ENCODE measurements at regions not wholly inside any gene's neighbourhood (a gene's known extent, or its start where the extent isn't known, plus 50 kb on each side); places are given as distances from the start of the nearest gene placed in this dataset.

GRCh38 chr2:191778041-191778440 is 68.8 kb downstream of the CAVIN2 start:
- FAIRE-seq (no peak), DNase-seq (no peak), ATAC-seq (no peak)
- TF ChIP-seq, protein P1, sequence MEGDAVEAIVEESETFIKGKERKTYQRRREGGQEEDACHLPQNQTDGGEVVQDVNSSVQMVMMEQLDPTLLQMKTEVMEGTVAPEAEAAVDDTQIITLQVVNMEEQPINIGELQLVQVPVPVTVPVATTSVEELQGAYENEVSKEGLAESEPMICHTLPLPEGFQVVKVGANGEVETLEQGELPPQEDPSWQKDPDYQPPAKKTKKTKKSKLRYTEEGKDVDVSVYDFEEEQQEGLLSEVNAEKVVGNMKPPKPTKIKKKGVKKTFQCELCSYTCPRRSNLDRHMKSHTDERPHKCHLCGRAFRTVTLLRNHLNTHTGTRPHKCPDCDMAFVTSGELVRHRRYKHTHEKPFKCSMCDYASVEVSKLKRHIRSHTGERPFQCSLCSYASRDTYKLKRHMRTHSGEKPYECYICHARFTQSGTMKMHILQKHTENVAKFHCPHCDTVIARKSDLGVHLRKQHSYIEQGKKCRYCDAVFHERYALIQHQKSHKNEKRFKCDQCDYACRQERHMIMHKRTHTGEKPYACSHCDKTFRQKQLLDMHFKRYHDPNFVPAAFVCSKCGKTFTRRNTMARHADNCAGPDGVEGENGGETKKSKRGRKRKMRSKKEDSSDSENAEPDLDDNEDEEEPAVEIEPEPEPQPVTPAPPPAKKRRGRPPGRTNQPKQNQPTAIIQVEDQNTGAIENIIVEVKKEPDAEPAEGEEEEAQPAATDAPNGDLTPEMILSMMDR (IDR thresholded peaks at IDR 0.05) = no peak
- 89 to 91% methylated on average over 1 of the region's 1 CpG for WGBS, 2 donors
- H3K4me3 ChIP-seq = no peak overlapping the region
- H3K9me3 ChIP-seq = no peaks in the 10 kb centered on the region
- H3K36me3 ChIP-seq = no peaks in the 10 kb centered on the region
- intact Hi-C loops (cut with DNase I) = no loop called here
- H3K4me1 ChIP-seq = no peaks in the 10 kb centered on the region
- no peaks in the 10 kb centered on the region for H3K27me3 ChIP-seq
- no peak overlapping the region for H3K27ac ChIP-seq

- Histone ChIP-seq H3K9me3 (no peaks in the 10 kb centered on the region), H3K4me1 (no peaks in the 10 kb centered on the region), H3K36me3 (no peaks in the 10 kb centered on the region), H3K27me3 (no peaks in the 10 kb centered on the region), H3K4me3 (no peak overlapping the region), H3K27ac (no peak overlapping the region)
- FAIRE-seq = no peak
- TF ChIP-seq, protein P1 (IDR thresholded peaks at IDR 0.05) = no peak
- 64 to 70% methylated on average over 8 of the region's 8 CpGs for WGBS, 2 donors
- intact Hi-C loops (cut with DNase I) = no loop called here
- DNase-seq = no peak
- ATAC-seq = no peak
These were observed 64.5 kb downstream of the CAVIN2 start for GRCh38 chr2:191782351-191782750.

DNA sequence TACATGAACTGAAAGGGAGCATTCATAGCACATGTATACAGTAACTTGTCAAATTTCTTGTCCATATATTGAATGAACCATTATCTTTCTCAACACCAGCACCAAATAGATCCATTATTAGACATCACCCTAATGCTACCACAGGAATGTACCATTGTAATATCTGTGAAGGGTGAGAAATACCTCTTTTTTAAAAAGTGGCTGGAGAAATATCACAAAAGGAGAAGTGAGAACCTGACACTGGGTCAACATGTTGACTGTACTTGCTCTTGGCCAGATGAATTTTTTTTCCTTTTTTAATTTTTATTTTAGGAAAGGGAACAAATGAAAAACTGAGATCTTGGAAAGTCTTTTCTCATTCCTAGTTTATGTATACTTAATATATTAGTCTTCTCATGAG is 63.5 kb downstream of the CAVIN2 start:
- Histone ChIP-seq H3K4me1 (no peaks in the 10 kb centered on the region), H3K9me3 (no peaks in the 10 kb centered on the region), H3K27ac (no peak overlapping the region), H3K36me3 (no peaks in the 10 kb centered on the region), H3K4me3 (no peak overlapping the region), H3K27me3 (no peaks in the 10 kb centered on the region)
- ATAC-seq (no peak), DNase-seq (no peak), FAIRE-seq (no peak)
- intact Hi-C loops (cut with DNase I) = no loop called here
- TF ChIP-seq, protein P1 (IDR thresholded peaks at IDR 0.05) = no peak
